ENCODE measurements at regions not wholly inside any gene's neighbourhood (a gene's known extent, or its start where the extent isn't known, plus 50 kb on each side); places are given as distances from the start of the nearest gene placed in this dataset.

DNA sequence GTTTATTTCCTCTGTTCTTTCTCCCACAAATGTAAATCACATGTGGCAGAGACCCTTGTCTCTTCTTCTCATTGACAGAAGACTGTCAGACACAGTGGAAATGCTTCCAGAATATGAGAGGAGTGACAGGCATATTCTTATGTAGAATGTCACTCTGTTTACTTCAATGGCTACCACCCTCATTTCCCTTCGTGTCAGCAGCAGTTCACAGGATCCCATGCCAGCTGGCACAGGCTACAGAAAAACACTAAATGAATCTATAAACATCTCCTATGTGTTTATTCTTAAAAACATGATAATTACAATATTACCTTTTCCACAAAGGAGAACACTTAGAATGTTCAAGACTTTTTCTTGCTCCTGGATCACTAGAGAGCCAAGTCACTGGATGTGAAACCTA, 183.8 kb upstream of the CNTN1 start:
- H3K9me3 ChIP-seq (replicated peaks): no peaks in the 10 kb centered on the region
- no peaks in the 10 kb centered on the region for H3K36me3 ChIP-seq
- no peaks in the 10 kb centered on the region for H3K27me3 ChIP-seq
- no peak for DNase-seq
- H3K4me3 ChIP-seq: no peak overlapping the region
- no peak overlapping the region for H3K27ac ChIP-seq
- H3K4me1 ChIP-seq: no peaks in the 10 kb centered on the region

DNA sequence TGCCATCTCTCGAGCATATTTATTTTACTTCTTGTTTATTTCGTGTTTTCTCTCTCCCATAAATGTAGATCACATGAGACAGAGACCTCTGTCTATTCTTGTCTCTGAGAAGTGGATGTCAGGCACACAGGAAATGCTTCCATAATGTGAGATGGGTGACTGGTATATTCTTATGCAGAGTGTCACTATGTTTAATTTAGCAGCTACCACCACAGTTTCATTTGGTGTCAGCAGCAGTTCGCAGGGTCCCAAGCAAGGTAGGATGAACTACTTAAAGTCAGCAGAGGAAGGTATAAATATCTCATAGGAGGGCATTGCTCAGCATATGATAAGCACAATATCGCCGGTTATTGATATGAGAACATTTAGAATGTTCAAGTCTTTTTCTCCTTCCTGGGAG, 180.9 kb upstream of the CNTN1 start:
- no peaks in the 10 kb centered on the region for H3K9me3 ChIP-seq (replicated peaks)
- peaks cover 15% of the 10 kb centered on the region for H3K4me1 ChIP-seq
- no peaks in the 10 kb centered on the region for H3K27me3 ChIP-seq
- DNase-seq: no peak
- H3K36me3 ChIP-seq: no peaks in the 10 kb centered on the region
- H3K27ac ChIP-seq: no peak overlapping the region
- H3K4me3 ChIP-seq: no peak overlapping the region

DNA sequence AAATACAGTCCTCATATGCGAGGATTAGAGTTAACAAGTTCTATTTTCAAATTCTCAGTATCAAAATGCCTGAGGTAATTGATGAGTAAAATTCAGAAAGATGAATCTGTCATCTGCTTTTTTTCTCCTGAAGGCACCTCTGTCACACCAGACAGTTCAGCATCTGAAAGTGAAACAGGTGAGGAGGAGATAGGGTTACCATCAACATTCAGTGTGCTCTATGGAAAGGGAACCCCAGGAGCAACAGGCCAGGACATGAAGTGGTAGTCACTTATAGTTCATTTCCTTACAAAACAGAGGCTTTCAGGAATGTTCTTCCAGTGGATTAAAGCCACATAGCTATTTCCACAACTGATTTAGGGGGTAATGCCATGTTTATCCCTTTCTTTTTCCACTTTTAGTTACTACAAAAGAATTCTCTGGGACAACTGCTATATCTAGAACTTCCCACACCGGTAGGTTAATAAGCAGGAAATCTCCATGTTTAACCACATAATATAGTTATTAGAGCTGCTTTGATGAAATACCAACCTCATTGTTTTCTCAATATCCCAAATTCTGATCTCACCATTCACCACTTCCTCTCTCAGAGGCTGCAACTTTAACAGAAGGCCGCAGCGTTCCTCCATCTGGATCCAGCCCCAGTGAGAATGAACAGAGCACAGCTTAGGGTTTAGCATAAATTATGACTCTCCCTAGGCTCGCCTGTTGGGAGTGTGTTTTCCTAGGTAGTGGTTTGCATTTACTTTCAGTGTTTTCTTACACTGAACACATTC, 177.0 kb upstream of the CNTN1 start:
- Histone ChIP-seq H3K27me3 (no peaks in the 10 kb centered on the region), H3K36me3 (no peaks in the 10 kb centered on the region), H3K9me3 (replicated peaks) (no peaks in the 10 kb centered on the region), H3K4me3 (no peak overlapping the region), H3K4me1 (peaks cover 15% of the 10 kb centered on the region), H3K27ac (peak overlapping the region; percentile 31)
- DNase-seq: peak; percentile 51 to 80

DNA sequence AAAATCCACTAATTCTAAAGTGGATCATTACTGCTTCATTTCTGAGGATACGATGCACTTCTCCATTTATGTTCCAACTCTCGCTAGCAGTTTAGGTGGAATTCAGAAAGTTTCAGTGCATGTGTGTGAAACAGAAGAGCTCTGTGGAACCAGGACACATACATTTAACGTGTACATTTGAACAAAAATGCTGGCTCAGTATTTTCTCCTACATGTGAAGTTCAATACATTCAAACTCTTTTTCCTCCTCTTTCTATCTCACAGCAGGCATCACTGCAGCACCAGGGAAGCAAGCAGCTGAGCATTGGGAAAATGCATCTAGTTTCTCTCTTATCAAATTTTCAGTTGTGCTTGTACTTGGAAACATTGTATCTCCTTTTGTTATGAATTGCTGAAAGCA, 169.4 kb upstream of the CNTN1 start:
- Histone ChIP-seq H3K4me3 (no peak overlapping the region), H3K27ac (no peak overlapping the region), H3K36me3 (no peaks in the 10 kb centered on the region), H3K27me3 (no peaks in the 10 kb centered on the region), H3K9me3 (replicated peaks) (no peaks in the 10 kb centered on the region), H3K4me1 (no peaks in the 10 kb centered on the region)
- DNase-seq: no peak

DNA sequence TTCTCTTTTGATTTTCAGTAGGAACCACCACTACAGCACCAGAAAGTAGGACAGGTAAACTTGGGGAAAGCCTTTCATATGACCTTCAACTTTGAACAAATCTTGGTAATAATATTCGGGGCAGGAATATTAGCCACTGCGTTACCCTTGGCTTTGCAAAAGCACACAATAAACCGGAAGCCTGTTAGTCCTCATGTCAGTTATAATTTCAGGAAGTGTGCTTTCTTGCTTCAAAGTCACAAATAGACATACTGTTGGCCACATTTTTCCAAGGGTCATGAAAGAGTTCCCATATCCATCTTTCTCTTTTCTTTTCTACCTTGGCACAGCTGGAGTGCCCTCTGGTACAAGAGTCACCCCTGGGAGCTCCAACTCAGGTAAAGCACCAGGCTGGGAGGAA, 167.2 kb upstream of the CNTN1 start:
- Histone ChIP-seq H3K9me3 (replicated peaks) (no peaks in the 10 kb centered on the region), H3K4me3 (no peak overlapping the region), H3K36me3 (no peaks in the 10 kb centered on the region), H3K27me3 (0 out of 2 replicates have a peak, but pooled peaks cover 2% of the 10 kb centered on the region), H3K4me1 (no peaks in the 10 kb centered on the region), H3K27ac (no peak overlapping the region)
- DNase-seq: no peak

DNA sequence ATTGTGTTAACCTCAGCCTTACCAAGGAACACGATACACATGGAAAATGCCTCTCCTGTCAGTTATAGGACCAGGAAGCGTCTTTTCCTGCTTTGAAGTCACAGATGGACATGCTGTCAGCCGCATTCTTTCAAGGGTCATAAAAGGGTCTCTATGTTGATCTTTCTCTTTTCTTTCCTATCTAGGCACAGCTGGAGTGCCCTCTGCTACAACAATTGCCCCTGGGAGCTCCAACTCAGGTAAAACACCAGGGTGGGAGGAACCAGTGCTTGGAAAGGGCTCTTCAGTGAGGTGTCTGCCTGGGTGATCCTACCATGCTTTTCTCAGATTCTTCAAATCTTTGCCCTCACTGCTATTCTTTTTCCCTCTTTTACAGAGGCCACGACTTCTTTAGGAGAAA, 157.4 kb upstream of the CNTN1 start:
- H3K36me3 ChIP-seq: no peaks in the 10 kb centered on the region
- no peaks in the 10 kb centered on the region for H3K9me3 ChIP-seq (replicated peaks)
- DNase-seq: no peak

DNA sequence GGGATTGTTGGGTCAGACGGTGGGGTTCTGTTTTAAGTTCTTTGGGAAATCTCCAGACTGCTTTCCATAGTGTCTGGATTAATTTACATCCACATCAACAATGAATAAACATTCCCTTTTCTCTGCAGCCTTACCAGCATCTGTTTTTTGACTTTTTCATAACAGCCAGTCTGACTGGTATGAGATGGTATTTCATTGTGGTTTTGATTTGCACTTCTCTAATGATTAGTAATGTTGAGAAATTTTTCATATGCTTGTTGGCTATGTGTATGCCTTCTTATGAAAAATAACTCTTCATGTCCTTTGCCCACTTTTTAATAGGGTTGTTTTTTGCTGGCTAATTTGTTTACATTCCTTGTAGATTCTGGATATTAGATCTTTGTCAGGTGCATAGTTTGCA, 140.8 kb upstream of the CNTN1 start:
- Histone ChIP-seq H3K27ac (no peak overlapping the region), H3K36me3 (no peaks in the 10 kb centered on the region), H3K27me3 (no peaks in the 10 kb centered on the region), H3K4me3 (no peak overlapping the region), H3K9me3 (replicated peaks) (no peaks in the 10 kb centered on the region), H3K4me1 (no peaks in the 10 kb centered on the region)
- no peak for DNase-seq

More for the DNA sequence above, 157.4 kb upstream of the CNTN1 start:
- H3K27ac ChIP-seq: no peak overlapping the region
- H3K27me3 ChIP-seq: no peaks in the 10 kb centered on the region
- H3K4me1 ChIP-seq: no peaks in the 10 kb centered on the region
- no peak overlapping the region for H3K4me3 ChIP-seq

DNA sequence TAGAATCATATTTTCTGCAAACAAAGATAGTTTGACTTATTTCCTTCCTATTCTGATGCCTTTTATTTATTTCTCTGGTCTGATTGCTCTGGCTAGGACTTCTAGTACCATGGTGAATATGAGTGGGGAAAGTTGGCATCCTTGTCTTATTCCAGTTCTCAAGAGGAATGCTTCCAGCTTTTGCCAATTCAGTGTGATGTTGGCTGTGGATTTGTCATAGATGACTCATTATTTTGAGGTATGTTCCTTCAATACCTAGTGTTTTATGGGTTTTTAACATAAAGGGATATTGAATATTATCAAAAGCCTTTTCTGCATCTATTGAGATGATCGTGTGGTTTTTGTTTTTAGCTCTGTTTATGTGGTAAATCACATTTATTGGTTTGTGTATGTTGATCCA, 139.4 kb upstream of the CNTN1 start:
- Histone ChIP-seq H3K36me3 (no peaks in the 10 kb centered on the region), H3K4me3 (no peak overlapping the region), H3K27me3 (no peaks in the 10 kb centered on the region), H3K9me3 (replicated peaks) (no peaks in the 10 kb centered on the region), H3K4me1 (no peaks in the 10 kb centered on the region), H3K27ac (no peak overlapping the region)
- no peak for DNase-seq

DNA sequence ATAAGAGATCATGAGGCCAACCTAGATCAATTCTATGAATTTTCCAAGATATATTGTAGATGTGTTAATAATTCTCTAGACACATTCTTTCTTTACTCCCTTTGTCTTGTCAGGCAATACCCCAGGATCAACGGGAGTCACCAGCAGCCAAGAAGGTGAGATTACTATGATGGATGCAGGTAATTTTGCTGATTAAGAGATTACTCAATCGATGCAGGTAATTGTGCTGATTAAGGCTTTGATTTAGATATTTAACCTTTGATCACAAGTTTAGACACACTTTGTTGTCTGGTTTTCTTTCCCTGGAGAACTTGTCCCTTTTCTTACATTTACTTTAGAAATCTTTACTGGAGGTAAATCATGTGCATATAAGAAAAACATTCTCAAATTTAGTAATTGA, 134.3 kb upstream of the CNTN1 start:
- no peak for DNase-seq
- Histone ChIP-seq H3K27ac (no peak overlapping the region), H3K4me3 (no peak overlapping the region), H3K36me3 (no peaks in the 10 kb centered on the region), H3K27me3 (no peaks in the 10 kb centered on the region), H3K4me1 (no peaks in the 10 kb centered on the region), H3K9me3 (replicated peaks) (no peaks in the 10 kb centered on the region)

DNA sequence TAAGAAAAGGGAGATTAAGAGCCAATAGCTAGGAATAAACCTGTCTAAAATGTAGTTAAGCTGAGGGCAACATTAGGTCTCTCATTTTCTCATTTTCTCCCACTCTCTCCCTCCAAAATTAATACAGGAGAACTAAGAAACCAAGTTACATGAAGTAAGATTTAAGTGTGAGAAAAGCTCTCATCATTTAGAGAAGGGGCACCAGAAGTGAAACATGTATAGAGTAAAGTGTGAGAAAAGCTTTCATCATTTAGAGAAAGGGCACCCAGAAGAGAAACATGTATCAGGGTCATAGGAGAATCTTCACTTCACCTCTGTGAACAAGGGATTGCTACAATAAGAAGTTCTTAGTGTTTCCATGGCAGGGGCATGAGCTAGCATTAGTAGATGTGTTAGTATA, 132.4 kb upstream of the CNTN1 start:
- H3K9me3 ChIP-seq (replicated peaks): no peaks in the 10 kb centered on the region
- no peak overlapping the region for H3K4me3 ChIP-seq
- H3K36me3 ChIP-seq: no peaks in the 10 kb centered on the region
- H3K4me1 ChIP-seq: no peaks in the 10 kb centered on the region
- H3K27ac ChIP-seq: no peak overlapping the region
- H3K27me3 ChIP-seq: no peaks in the 10 kb centered on the region
- DNase-seq: no peak

DNA sequence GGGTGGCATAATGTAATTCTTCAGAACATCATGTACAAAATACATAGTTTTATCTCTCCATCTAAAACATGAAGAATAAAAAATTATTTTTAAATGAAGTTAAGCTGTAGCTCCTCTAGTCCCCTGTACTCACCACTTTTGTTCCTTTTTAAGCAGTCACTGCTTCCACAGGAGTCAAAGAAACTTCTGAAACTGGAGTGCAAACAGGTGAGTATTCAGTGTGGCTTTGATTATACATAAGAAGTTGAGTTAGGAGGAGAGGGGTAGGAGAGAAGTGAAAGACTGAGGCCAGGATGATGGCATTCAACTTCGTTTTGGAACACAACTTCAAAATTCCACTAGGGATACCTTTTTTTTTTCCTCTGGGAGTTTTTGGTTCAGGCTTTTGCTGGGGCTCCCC, 131.4 kb upstream of the CNTN1 start:
- Histone ChIP-seq H3K27me3 (no peaks in the 10 kb centered on the region), H3K9me3 (replicated peaks) (no peaks in the 10 kb centered on the region), H3K36me3 (no peaks in the 10 kb centered on the region), H3K27ac (no peak overlapping the region), H3K4me1 (no peaks in the 10 kb centered on the region), H3K4me3 (no peak overlapping the region)
- DNase-seq: no peak

DNA sequence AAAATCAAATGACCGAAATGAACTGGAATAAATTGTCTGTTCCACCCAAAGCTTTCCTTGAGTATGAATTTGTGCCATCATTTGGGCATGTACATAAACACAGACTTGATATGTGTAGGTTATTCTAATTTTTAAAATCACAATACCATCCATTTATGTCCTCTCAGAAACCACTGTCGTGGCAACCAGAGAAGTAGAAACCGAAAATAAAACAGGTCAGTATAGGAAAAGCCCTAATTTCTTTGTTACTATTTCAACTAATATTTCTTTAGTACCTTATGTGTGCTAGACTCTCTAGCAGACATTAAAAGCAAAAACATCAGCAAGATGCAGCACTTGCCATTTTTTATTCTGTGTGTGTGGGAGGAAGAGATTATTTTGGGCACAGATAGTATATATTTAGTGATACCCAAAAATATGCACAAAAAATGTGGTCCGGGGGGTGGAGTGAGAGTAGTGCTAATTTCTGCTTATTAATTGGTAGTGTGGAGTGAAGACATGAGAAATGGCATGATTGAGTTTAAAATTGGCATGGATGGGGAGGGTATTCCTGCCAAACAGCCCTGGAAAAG, 130.8 kb upstream of the CNTN1 start:
- DNase-seq: no peak
- Histone ChIP-seq H3K4me1 (no peaks in the 10 kb centered on the region), H3K4me3 (no peak overlapping the region), H3K27me3 (no peaks in the 10 kb centered on the region), H3K36me3 (no peaks in the 10 kb centered on the region), H3K9me3 (replicated peaks) (no peaks in the 10 kb centered on the region), H3K27ac (no peak overlapping the region)

DNA sequence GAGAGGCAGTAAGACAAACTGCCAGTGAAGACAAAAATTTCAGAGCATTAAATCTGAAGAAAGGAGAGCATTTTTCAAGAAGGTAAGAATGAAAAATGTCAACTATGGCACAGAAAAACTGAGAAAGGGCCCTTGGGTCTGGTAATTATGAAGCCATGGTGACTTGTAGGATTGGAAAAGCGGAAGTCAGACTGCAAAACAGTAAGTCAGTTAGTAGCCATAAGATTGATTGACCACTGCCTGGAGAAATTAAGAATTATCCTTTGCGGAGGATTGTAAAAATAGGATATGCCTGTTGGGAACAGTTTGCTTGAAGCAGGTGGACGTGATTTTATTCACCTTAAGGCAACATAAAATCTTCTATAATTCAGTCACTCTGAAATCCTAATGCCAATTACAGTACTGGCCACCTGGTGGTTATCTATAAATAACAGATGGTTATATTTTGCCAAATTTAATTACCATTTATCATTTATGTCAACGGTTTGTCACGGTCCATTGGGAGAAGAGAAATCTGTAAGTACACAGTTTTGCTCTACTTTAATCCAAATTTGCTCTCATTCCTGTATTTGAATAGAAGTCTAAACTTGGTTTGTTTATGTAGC, 127.1 kb upstream of the CNTN1 start:
- Histone ChIP-seq H3K27me3 (no peaks in the 10 kb centered on the region), H3K36me3 (no peaks in the 10 kb centered on the region), H3K4me3 (no peak overlapping the region), H3K27ac (no peak overlapping the region), H3K4me1 (no peaks in the 10 kb centered on the region), H3K9me3 (replicated peaks) (no peaks in the 10 kb centered on the region)
- no peak for DNase-seq

DNA sequence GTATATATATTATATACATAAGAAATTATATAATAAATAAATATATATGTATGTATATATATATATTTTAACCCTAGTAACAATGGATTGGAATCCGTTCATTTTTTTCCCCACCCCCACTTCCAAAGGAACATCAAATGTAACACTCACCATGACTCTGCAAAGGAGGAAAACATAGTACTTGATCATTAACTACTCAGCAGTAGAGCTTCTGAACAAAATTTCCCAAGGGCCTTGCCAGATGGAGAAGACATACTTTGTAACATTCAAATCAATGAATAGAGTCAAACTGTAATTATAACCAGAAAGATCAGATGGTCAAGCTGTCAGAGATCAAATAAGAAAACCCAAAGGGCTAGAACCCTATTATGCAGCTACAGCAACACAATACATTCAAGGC, 126.0 kb upstream of the CNTN1 start:
- H3K4me3 ChIP-seq: no peak overlapping the region
- no peaks in the 10 kb centered on the region for H3K9me3 ChIP-seq (replicated peaks)
- H3K27ac ChIP-seq: no peak overlapping the region
- H3K36me3 ChIP-seq: no peaks in the 10 kb centered on the region
- H3K4me1 ChIP-seq: no peaks in the 10 kb centered on the region
- H3K27me3 ChIP-seq: no peaks in the 10 kb centered on the region
- DNase-seq: no peak

DNA sequence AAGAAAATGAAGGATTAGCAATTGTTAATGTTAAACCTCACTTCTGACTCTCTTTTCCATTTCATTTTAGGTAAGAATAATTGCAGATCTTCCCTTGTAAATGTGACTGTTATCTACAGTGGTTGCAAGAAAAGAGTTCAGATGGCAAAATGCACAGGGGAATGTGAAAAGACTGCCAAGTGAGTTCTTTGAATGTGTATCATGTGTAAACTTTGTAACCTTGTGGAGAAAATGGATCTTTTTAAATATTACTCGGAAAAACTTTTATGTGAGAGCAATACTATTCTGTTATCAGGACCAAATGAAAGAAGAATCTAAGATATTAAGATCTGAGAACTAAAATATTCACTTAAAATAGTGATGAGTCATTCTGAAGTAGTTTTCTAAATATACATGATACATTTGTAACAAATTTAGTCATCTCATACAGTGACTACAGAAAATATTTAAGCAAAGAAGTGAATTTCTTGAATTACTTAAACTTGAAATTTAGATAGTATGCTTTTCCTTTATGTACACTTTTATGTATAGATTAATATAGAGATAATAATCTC, 122.5 kb upstream of the CNTN1 start:
- Histone ChIP-seq H3K9me3 (replicated peaks) (no peaks in the 10 kb centered on the region), H3K36me3 (no peaks in the 10 kb centered on the region), H3K4me3 (no peak overlapping the region), H3K27me3 (no peaks in the 10 kb centered on the region), H3K4me1 (no peaks in the 10 kb centered on the region), H3K27ac (no peak overlapping the region)
- no peak for DNase-seq
